ENCODE measurements at regions not wholly inside any gene's neighbourhood (a gene's known extent, or its start where the extent isn't known, plus 50 kb on each side); places are given as distances from the start of the nearest gene placed in this dataset.

- TF ChIP-seq POLR2AphosphoS2 (IDR thresholded peaks at IDR 0.05; ENCODE audit: low read depth, low read length), result no peak
- TF ChIP-seq STAT1 (conservative IDR thresholded peaks at IDR 0.05), result no peak
- TF ChIP-seq CTCF (IDR thresholded peaks at IDR 0.05 in 2 of 3, conservative IDR thresholded peaks at IDR 0.05 in 1 of 3; ENCODE audit: control insufficient read depth in 2 of 3, extremely low read depth in 1 of 3, insufficient read depth in 1 of 3, low read depth in 3 of 3, low read length in 3 of 3), result no peak
- TF ChIP-seq POLR2A (IDR thresholded peaks at IDR 0.05; ENCODE audit: low read depth, low read length), result no peak
- no peak for TF ChIP-seq IKZF2 (IDR thresholded peaks at IDR 0.05)
- TF ChIP-seq PBX3 (IDR thresholded peaks at IDR 0.05; ENCODE audit: insufficient replicate concordance, low read depth, low read length), result no peak
Measured at GRCh38 chr3:152642658-152643057, 192.3 kb upstream of the P2RY1 start.
